AG04449 (cell line): ENCODE measurements at regions not wholly inside any gene's neighbourhood (a gene's known extent, or its start where the extent isn't known, plus 50 kb on each side); places are given as distances from the start of the nearest gene placed in this dataset.
A peak's percentile ranks its signal among the peaks of the same experiment; 100 is the strongest.

Source experiments
- CTCF ChIA-PET: fragments of 350-600 bp; formaldehyde crosslinking; extraction: SDS; loops from one replicate; lab custom pipeline; 2021; ENCODE audit warnings: antibody characterized with exemption; lab: Yijun Ruan, JAX
- POLR2A ChIA-PET: fragments of 400-600, 350-600 bp; formaldehyde crosslinking; extraction: SDS; loops from one replicate; lab custom pipeline; 2020; ENCODE audit warnings: antibody characterized with exemption, inconsistent platforms; lab: Yijun Ruan, JAX
- DNase-seq: peaks from one replicate; pipeline ENCODE4 v3.0.0-alpha.2; 2010; ENCODE audit warnings: low read depth, low spot score
- H3K4me3 ChIP-seq: 2 replicates; pipeline ENCODE4 v1.5.1; 2011; ENCODE audit warnings: low read depth, mild to moderate bottlenecking, control low read depth, low read length
- CTCF ChIP-seq: IDR thresholded peaks from one replicate; pipeline ENCODE4 v1.5.1; 2011; ENCODE audit warnings: mild to moderate bottlenecking, moderate library complexity, low read length, control low read depth, inconsistent platforms; ENCODE audit not compliant: insufficient read depth; ENCODE audit errors: missing control alignments

GRCh38 chr10:60490013-60490412 is 100.3 kb upstream of the ANK3 start:
- CTCF ChIA-PET: no interaction called here
- no peak for TF ChIP-seq CTCF
- POLR2A ChIA-PET: no interaction called here
- peak; percentile 47 for DNase-seq
- H3K4me3 ChIP-seq: no peak overlapping the region

- H3K4me3 ChIP-seq: no peak overlapping the region
- ChIA-PET POLR2A (no interaction called here), CTCF (no interaction called here)
- TF ChIP-seq CTCF: no peak
- no peak for DNase-seq
Observed at GRCh38 chr10:60488111-60488669, 98.5 kb upstream of the ANK3 start.

- no peak overlapping the region for H3K4me3 ChIP-seq
- TF ChIP-seq CTCF: no peak
- ChIA-PET CTCF (no interaction called here), POLR2A (no interaction called here)
- DNase-seq: no peak
Observed at GRCh38 chr10:60487543-60487942, 97.9 kb upstream of the ANK3 start.

- H3K4me3 ChIP-seq: no peak overlapping the region
- TF ChIP-seq CTCF: no peak
- DNase-seq: no peak
- ChIA-PET POLR2A (no interaction called here), CTCF (no interaction called here)
Observed at GRCh38 chr10:60485025-60485424, 95.3 kb upstream of the ANK3 start.

- no peak overlapping the region for H3K4me3 ChIP-seq
- DNase-seq: peak; percentile 65
- POLR2A ChIA-PET: no interaction called here
- CTCF ChIA-PET: no interaction called here
- TF ChIP-seq CTCF: no peak
Observed at GRCh38 chr10:60480865-60481563, 91.3 kb upstream of the ANK3 start.

GRCh38 chr10:60479305-60480020 is 89.8 kb upstream of the ANK3 start:
- no peak overlapping the region for H3K4me3 ChIP-seq
- POLR2A ChIA-PET: no interaction called here
- no peak for DNase-seq
- CTCF ChIA-PET: interaction anchor here (1.3 kb wide), 1 partner anchor 42 kb away, joined by 3 read pairs; no protein-coding TSS in a partner anchor
- no peak for TF ChIP-seq CTCF
